Neuronal stem cell (in vitro differentiated cells): ENCODE measurements at regions not wholly inside any gene's neighbourhood (a gene's known extent, or its start where the extent isn't known, plus 50 kb on each side); places are given as distances from the start of the nearest gene placed in this dataset.

Experiments used
- DNase-seq: peaks from one replicate; pipeline ENCODE4 v3.0.0-alpha.2; 2013; ENCODE audit warnings: low spot score
- H2AFZ ChIP-seq: one replicate; pipeline ENCODE4 v1.6.1; 2013; ENCODE audit warnings: mild to moderate bottlenecking, low read length, inconsistent platforms
- H2AK5ac ChIP-seq: 2 replicates; pipeline ENCODE4 v1.6.1; 2013; ENCODE audit warnings: low read depth, mild to moderate bottlenecking, inconsistent platforms, low read length, moderate library complexity, mixed read lengths
- H2BK120ac ChIP-seq: 2 replicates; pipeline ENCODE4 v1.6.1; 2013; ENCODE audit warnings: low read depth, mild to moderate bottlenecking, inconsistent platforms, low read length, moderate library complexity, mixed read lengths
- H2BK12ac ChIP-seq: one replicate; pipeline ENCODE4 v1.6.1; 2013; ENCODE audit warnings: low read length, inconsistent platforms
- H2BK15ac ChIP-seq: 2 replicates; pipeline ENCODE4 v1.6.1; 2013; ENCODE audit warnings: mild to moderate bottlenecking, low read length, inconsistent platforms, mixed read lengths
- H2BK5ac ChIP-seq: one replicate; pipeline ENCODE4 v1.6.1; 2013; ENCODE audit warnings: inconsistent platforms, mild to moderate bottlenecking, low read length, moderate library complexity
- H3K14ac ChIP-seq: one replicate; pipeline ENCODE4 v1.6.1; 2013; ENCODE audit warnings: low read length, inconsistent platforms
- H3K18ac ChIP-seq: 2 replicates; pipeline ENCODE4 v1.6.1; 2013; ENCODE audit warnings: low read length, inconsistent platforms
- H3K23ac ChIP-seq: 2 replicates; pipeline ENCODE4 v1.6.1; 2013; ENCODE audit warnings: low read depth, mild to moderate bottlenecking, mixed read lengths, low read length, inconsistent platforms; ENCODE audit not compliant: poor library complexity
- H3K27ac ChIP-seq: replicated peaks from 3 replicates; pipeline ENCODE4 v1.5.1; 2013; ENCODE audit warnings: low read length, inconsistent platforms
- H3K27me3 ChIP-seq, 3 experiments: 2 replicates each; pipeline ENCODE4 v1.6.1; 2013; ENCODE audit warnings: low read length in 3 of 3, mild to moderate bottlenecking in 2 of 3, inconsistent platforms in 1 of 3, low read depth in 1 of 3, mixed read lengths in 1 of 3, moderate library complexity in 1 of 3; ENCODE audit not compliant: control insufficient read depth in 3 of 3, insufficient read depth in 3 of 3
- H3K36me3 ChIP-seq, 2 donors: replicated peaks in 1 of 2; 2 replicates each; pipeline ENCODE4 v1.6.1; 2013; ENCODE audit warnings: low read length in 2 of 2; ENCODE audit not compliant: control insufficient read depth in 2 of 2, insufficient read depth in 2 of 2
- H3K4ac ChIP-seq: 2 replicates; pipeline ENCODE4 v1.6.1; 2013; ENCODE audit warnings: inconsistent platforms, mild to moderate bottlenecking, low read length, moderate library complexity
- H3K4me1 ChIP-seq, 2 donors: 1 replicate in 1 of 2; 2 replicates in 1 of 2; pipeline ENCODE4 v1.6.1; 2013; ENCODE audit warnings: low read length in 2 of 2, low read depth in 1 of 2; ENCODE audit not compliant: control insufficient read depth in 2 of 2, insufficient read depth in 1 of 2
- H3K4me2 ChIP-seq: one replicate; pipeline ENCODE4 v1.6.1; 2013; ENCODE audit warnings: mild to moderate bottlenecking, low read length, inconsistent platforms; ENCODE audit not compliant: insufficient read depth, poor library complexity, severe bottlenecking
- H3K4me3 ChIP-seq, 2 donors: 2 replicates each; pipeline ENCODE4 v1.5.1; 2013; ENCODE audit warnings: low read length in 2 of 2, mild to moderate bottlenecking in 2 of 2, inconsistent platforms in 1 of 2, moderate library complexity in 1 of 2
- H3K79me1 ChIP-seq: one replicate; pipeline ENCODE4 v1.6.1; 2013; ENCODE audit warnings: low read depth, mild to moderate bottlenecking, inconsistent platforms, low read length, moderate library complexity
- H3K9ac ChIP-seq: one replicate; pipeline ENCODE4 v1.6.1; 2013; ENCODE audit warnings: mild to moderate bottlenecking, low read depth, low read length, inconsistent platforms; ENCODE audit not compliant: poor library complexity
- H3K9me3 ChIP-seq, 2 donors: replicated peaks in 1 of 2; 2 replicates each; pipeline versions ENCODE3 to v1.6.1; 2013; ENCODE audit warnings: low read length in 2 of 2, mild to moderate bottlenecking in 2 of 2, inconsistent platforms in 1 of 2, low read depth in 1 of 2, mixed read lengths in 1 of 2, moderate library complexity in 1 of 2; ENCODE audit not compliant: control insufficient read depth in 2 of 2, insufficient read depth in 1 of 2
- H4K8ac ChIP-seq: one replicate; pipeline ENCODE4 v1.6.1; 2013; ENCODE audit warnings: low read depth, mild to moderate bottlenecking, inconsistent platforms, low read length, moderate library complexity
- H4K91ac ChIP-seq: one replicate; pipeline ENCODE4 v1.6.1; 2013; ENCODE audit warnings: low read length, low read depth, mild to moderate bottlenecking, inconsistent platforms; ENCODE audit not compliant: poor library complexity
- WGBS, 2 donors: extraction: QIAGEN DNeasy Blood & Tissue Kit; methylation state at CpG; one replicate each; pipeline ENCODE4 v1.1.7; 2013; ENCODE audit warnings: missing lambda C conversion rate in 2 of 2, mixed read lengths in 1 of 2; ENCODE audit not compliant: insufficient read length in 2 of 2, insufficient replicate concordance in 1 of 2; ENCODE audit errors: extremely low coverage in 2 of 2; 5-methylcytosine and 5-hydroxymethylcytosine counted together

GRCh38 chrX:139203651-139204570, 326.6 kb upstream of the F9 start:
- no peaks in the 10 kb centered on the region for H3K27me3 ChIP-seq
- no peak overlapping the region for H2BK12ac ChIP-seq
- DNase-seq: no peak
- no peak overlapping the region for H2BK5ac ChIP-seq
- H2BK120ac ChIP-seq: no peak overlapping the region
- H3K18ac ChIP-seq: peak overlapping the region; percentile 95
- H3K9ac ChIP-seq: peak overlapping the region; percentile 96
- H3K79me1 ChIP-seq: no peaks in the 10 kb centered on the region
- H3K4me3 ChIP-seq: peak overlapping the region; percentile 53 to 83
- H3K14ac ChIP-seq: no peak overlapping the region
- H3K36me3 ChIP-seq: no peaks in the 10 kb centered on the region
- H3K4me1 ChIP-seq: peaks cover 4 to 15% of the 10 kb centered on the region in 2 donors
- no peak overlapping the region for H4K91ac ChIP-seq
- H3K9me3 ChIP-seq: no peaks in the 10 kb centered on the region
- no peak overlapping the region for H2AK5ac ChIP-seq
- no CpG with 5 or more reads among the region's 99 CpGs for WGBS, 2 donors
- no peak overlapping the region for H3K27ac ChIP-seq
- peak overlapping the region; percentile 73 for H3K4me2 ChIP-seq
- H2BK15ac ChIP-seq: peak overlapping the region; percentile 37
- no peak overlapping the region for H4K8ac ChIP-seq
- H2AFZ ChIP-seq: peak overlapping the region; percentile 87
- H3K23ac ChIP-seq: no peak overlapping the region
- H3K4ac ChIP-seq: no peak overlapping the region

GRCh38 chrX:139202742-139203420, 327.7 kb upstream of the F9 start:
- peak overlapping the region; percentile 87 for H2AFZ ChIP-seq
- H4K8ac ChIP-seq: no peak overlapping the region
- H3K18ac ChIP-seq: peak overlapping the region; percentile 83
- peak overlapping the region; percentile 53 to 83 for H3K4me3 ChIP-seq
- peak overlapping the region; percentile 57 for H3K4me2 ChIP-seq
- no peak for DNase-seq
- peaks cover 0 to 2% of the 10 kb centered on the region in 2 donors for H3K9me3 ChIP-seq
- no peak overlapping the region for H4K91ac ChIP-seq
- H3K27ac ChIP-seq: no peak overlapping the region
- no peak overlapping the region for H2AK5ac ChIP-seq
- H3K23ac ChIP-seq: no peak overlapping the region
- H3K4me1 ChIP-seq: peaks cover 4 to 15% of the 10 kb centered on the region in 2 donors
- H3K27me3 ChIP-seq: no peaks in the 10 kb centered on the region
- H2BK5ac ChIP-seq: no peak overlapping the region
- no peak overlapping the region for H2BK120ac ChIP-seq
- H2BK15ac ChIP-seq: no peak overlapping the region
- no peak overlapping the region for H2BK12ac ChIP-seq
- WGBS, 2 donors: no CpG with 5 or more reads among the region's 34 CpGs
- H3K36me3 ChIP-seq: peaks cover 0 to 2% of the 10 kb centered on the region in 2 donors
- H3K14ac ChIP-seq: no peak overlapping the region
- no peaks in the 10 kb centered on the region for H3K79me1 ChIP-seq
- H3K4ac ChIP-seq: no peak overlapping the region
- H3K9ac ChIP-seq: peak overlapping the region; percentile 60

GRCh38 chrX:139201924-139202323, 328.6 kb upstream of the F9 start:
- Histone ChIP-seq H4K8ac (no peak overlapping the region), H2AFZ (peak overlapping the region; percentile 87), H3K4me1 (peaks cover 4 to 15% of the 10 kb centered on the region in 2 donors), H2AK5ac (no peak overlapping the region), H2BK5ac (no peak overlapping the region), H3K4me3 (peak overlapping the region in 1 of 2 donors; percentile 53), H3K79me1 (no peaks in the 10 kb centered on the region), H3K36me3 (peaks cover 0 to 8% of the 10 kb centered on the region in 2 donors), H3K9ac (no peak overlapping the region), H3K4me2 (no peak overlapping the region), H3K14ac (no peak overlapping the region), H2BK12ac (no peak overlapping the region), H3K27me3 (no peaks in the 10 kb centered on the region), H3K18ac (no peak overlapping the region), H2BK120ac (no peak overlapping the region), H3K4ac (no peak overlapping the region), H3K9me3 (peaks cover 0 to 2% of the 10 kb centered on the region in 2 donors), H4K91ac (no peak overlapping the region), H2BK15ac (no peak overlapping the region), H3K23ac (no peak overlapping the region), H3K27ac (no peak overlapping the region)
- no CpG with 5 or more reads among the region's 4 CpGs for WGBS, 2 donors
- no peak for DNase-seq

GRCh38 chrX:139200793-139201192, 329.7 kb upstream of the F9 start:
- Histone ChIP-seq H3K4me1 (peaks cover 4 to 15% of the 10 kb centered on the region in 2 donors), H3K79me1 (no peaks in the 10 kb centered on the region), H3K4me3 (no peak overlapping the region), H3K14ac (no peak overlapping the region), H2AK5ac (no peak overlapping the region), H3K36me3 (peaks cover 0 to 18% of the 10 kb centered on the region in 2 donors), H3K23ac (no peak overlapping the region), H3K9me3 (peaks cover 0 to 2% of the 10 kb centered on the region in 2 donors), H2BK15ac (no peak overlapping the region), H3K4ac (no peak overlapping the region), H2BK12ac (no peak overlapping the region), H3K9ac (no peak overlapping the region), H4K91ac (no peak overlapping the region), H2BK5ac (no peak overlapping the region), H3K27ac (no peak overlapping the region), H3K4me2 (no peak overlapping the region), H2BK120ac (no peak overlapping the region), H3K18ac (no peak overlapping the region), H4K8ac (no peak overlapping the region), H3K27me3 (no peaks in the 10 kb centered on the region), H2AFZ (no peak overlapping the region)
- no peak for DNase-seq
- no CpG with 5 or more reads among the region's 6 CpGs for WGBS, 2 donors
